VCaP (cell line): ENCODE measurements at regions not wholly inside any gene's neighbourhood (a gene's known extent, or its start where the extent isn't known, plus 50 kb on each side); places are given as distances from the start of the nearest gene placed in this dataset.

Source experiments
- H3K27ac ChIP-seq: fragments of 450-650 bp; 2 replicates; pipeline ENCODE4 v1.5.1; 2017
- TF ChIP-seq, protein P1 (sequence below): fragments of 450-650 bp; conservative IDR thresholded peaks from 2 replicates; pipeline ENCODE4 v1.5.1; 2017; ENCODE audit warnings: mild to moderate bottlenecking, moderate library complexity

DNA sequence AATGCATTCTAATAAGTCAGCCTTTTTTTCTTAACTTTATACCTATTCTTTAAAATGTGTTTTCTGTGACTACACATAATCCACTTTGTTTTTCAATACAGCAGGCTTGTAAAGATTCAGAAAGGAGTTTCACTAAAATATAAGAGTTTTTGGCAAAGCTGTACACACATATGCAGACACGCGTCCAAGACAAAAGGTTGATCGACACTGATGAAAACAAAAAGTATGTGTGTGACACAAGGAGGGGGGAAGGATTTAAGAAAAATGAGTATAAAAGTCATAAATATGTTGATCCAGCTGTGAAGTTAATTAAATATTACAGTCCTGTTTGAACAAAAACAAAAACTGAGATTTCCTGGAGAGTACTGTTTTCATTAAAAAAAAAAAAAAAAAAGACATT lies 294.5 kb upstream of the RARB start:
- TF ChIP-seq, protein P1, sequence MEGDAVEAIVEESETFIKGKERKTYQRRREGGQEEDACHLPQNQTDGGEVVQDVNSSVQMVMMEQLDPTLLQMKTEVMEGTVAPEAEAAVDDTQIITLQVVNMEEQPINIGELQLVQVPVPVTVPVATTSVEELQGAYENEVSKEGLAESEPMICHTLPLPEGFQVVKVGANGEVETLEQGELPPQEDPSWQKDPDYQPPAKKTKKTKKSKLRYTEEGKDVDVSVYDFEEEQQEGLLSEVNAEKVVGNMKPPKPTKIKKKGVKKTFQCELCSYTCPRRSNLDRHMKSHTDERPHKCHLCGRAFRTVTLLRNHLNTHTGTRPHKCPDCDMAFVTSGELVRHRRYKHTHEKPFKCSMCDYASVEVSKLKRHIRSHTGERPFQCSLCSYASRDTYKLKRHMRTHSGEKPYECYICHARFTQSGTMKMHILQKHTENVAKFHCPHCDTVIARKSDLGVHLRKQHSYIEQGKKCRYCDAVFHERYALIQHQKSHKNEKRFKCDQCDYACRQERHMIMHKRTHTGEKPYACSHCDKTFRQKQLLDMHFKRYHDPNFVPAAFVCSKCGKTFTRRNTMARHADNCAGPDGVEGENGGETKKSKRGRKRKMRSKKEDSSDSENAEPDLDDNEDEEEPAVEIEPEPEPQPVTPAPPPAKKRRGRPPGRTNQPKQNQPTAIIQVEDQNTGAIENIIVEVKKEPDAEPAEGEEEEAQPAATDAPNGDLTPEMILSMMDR: no peak
- H3K27ac ChIP-seq: no peak overlapping the region

DNA sequence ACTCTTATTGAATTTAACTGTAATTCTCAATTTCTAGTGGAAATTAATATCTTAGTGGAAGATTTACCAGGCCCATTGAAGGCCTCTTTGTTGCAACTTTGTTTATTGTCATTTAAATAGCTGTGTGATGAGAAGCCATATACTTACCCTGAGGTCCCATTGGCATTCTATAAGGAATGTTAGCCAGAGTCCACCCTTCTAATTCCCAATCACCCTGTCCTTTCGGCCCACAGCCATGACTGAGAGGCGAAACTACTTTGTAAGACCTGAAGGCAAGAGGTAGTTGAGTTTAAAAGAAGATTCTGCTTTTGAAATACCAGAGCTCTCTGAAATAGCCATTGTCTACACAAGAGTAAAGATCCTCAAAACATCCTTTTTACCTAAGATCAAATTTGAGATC lies 290.5 kb upstream of the RARB start:
- H3K27ac ChIP-seq: no peak overlapping the region
- TF ChIP-seq, protein P1: no peak

DNA sequence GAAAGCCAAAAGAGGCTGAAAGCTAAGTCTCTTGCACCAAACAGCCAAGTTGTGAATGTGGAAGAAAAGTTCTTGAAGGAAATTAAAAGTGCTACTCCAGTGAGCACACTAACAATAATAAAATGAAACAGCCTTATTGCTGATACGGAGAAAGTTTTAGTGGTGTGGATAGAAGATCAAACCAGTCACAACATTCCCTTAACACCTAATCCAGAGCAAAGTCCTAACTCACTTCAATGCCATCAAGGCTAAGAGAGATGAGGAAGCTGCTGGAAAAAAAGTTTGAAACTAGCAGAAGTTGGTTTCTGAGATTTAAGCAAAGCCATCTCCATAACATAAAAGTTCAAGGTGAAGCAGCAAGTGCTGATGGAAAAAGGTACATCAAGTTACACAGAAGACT lies 288.8 kb upstream of the RARB start:
- H3K27ac ChIP-seq: no peak overlapping the region

DNA sequence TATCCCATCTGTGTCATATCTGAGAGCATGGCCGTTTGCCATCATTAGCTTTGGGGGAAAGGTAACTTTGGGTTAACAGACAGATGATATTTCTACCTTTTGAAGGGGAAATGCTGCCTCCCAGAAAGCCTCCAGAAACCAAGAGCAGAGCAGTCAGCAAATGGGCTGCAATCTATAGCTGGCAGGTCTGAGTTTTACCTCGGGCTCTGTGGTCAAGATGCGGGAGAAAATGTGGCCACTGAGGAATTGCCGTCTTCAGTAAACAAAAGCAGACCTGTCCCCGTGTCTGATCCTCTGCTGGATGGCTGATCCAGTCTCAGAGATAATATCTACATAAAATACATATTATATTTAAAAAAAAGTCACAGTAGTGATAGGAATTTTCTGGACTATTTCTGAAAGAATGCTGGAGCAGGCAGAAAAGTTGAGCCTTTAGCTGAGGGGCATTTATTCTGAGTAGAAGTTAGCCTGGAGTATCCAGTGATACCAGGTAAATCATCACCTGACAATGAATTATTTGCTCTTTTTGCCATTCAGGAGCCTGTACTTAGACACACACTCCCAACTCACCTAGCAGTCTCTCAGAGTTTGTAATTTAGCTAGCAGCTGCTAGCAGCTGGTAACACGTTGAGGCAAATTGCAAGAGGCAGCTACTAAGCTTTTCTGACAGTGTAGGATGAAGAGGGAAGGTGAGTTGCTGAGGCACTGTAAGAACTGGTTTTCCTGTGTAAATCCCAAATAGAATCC lies 285.3 kb upstream of the RARB start:
- TF ChIP-seq, protein P1: no peak
- H3K27ac ChIP-seq: no peak overlapping the region

More for the DNA sequence above, 288.8 kb upstream of the RARB start:
- TF ChIP-seq, protein P1: no peak

DNA sequence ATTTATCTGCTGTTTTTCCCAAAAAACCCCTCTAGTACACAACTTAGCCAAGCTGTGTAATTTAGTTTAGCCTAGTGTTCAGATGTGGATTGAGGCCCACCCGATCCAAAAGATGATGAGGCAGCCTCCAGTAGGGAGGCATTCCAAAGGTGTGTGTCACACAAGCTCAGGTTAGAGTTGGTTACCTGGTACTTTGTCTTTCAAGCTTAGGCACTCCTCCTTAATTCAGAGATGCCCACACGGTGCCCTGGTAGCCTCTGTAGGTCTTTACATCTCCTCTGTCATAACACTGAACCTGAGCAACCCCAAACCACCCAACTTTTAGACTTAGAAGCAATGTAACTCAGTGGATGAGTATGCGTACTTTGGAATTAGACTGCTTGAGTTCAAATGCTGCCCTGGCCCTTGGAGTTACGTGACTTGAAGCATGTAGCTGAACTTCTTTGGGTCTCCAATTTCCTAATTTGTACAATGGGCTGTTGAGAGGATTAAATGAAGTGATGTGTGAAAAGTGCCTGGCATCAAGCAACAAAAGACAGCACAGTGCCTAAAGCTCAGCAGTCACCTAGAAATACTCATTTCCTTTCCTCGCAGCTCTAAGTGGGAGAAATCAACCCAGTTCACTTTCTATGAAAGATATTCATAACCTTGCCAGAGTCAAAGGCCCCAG lies 284.6 kb upstream of the RARB start:
- no peak overlapping the region for H3K27ac ChIP-seq
- TF ChIP-seq, protein P1: no peak

DNA sequence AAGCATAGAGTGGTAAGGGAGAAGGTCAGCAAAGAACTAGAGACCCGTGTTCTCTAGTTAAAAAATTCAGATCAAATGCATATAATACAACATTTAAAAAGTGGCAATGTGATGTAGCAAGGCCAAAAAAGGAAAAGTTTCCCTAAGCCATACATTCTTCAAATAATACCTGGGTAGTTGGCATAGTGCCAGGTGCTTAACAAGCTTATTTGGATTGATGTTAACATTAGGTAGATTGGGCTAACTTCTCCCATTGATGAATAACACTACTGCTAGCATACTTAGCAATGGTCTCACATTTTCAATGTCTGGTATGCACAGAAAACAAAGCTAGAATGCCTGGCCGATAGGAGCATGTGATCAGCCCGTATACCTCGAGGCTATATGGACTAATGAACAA lies 283.6 kb upstream of the RARB start:
- TF ChIP-seq, protein P1: no peak
- H3K27ac ChIP-seq: no peak overlapping the region

DNA sequence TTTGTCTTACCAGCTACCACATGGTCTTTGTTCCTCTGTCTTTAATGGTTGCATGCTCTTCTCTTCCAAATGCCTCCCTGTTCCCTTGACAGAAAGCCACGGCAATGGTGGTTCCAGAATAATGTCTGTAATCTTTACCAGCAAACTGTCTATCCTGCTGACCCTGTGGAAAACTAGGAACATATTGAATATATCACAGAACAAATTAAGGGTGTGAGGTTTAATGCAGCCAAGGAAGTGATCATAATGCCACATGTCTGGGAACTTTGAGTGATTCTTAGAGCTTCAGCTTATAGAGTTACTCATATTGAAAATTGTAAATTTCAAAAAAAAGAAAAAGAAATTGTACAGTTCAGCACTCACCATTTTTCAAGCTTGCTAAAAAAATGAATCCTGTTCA lies 282.9 kb upstream of the RARB start:
- TF ChIP-seq, protein P1: no peak
- no peak overlapping the region for H3K27ac ChIP-seq
